Vagina (tissue), 2 donors: ENCODE measurements at regions not wholly inside any gene's neighbourhood (a gene's known extent, or its start where the extent isn't known, plus 50 kb on each side); places are given as distances from the start of the nearest gene placed in this dataset.

Experiments
- CTCF ChIP-seq, 3 experiments: fragments of 450-650 bp in 2 of 3; fragments of 200-600 bp in 1 of 3; sonication (generic) in 1 of 3; IDR thresholded peaks; one replicate each; pipeline ENCODE4 v1.5.1; 2017 to 2019; ENCODE audit warnings: antibody characterized with exemption in 3 of 3, mild to moderate bottlenecking in 2 of 3, moderate library complexity in 2 of 3
- POLR2A ChIP-seq, 2 donors: fragments of 450-650 bp; IDR thresholded peaks; one replicate each; pipeline ENCODE4 v1.6.1; 2017; ENCODE audit warnings: antibody characterized with exemption in 2 of 2, mild to moderate bottlenecking in 2 of 2, moderate library complexity in 2 of 2
- POLR2AphosphoS5 ChIP-seq, 2 donors: sonication (generic); formaldehyde crosslinking; IDR thresholded peaks; one replicate each; pipeline ENCODE4 v1.9.0; 2017; ENCODE audit warnings: antibody characterized with exemption in 2 of 2, mild to moderate bottlenecking in 2 of 2, low read depth in 1 of 2; ENCODE audit not compliant: insufficient read depth in 1 of 2

GRCh38 chr3:4062621-4063020 lies 240.5 kb upstream of the SETMAR start:
- TF ChIP-seq CTCF (IDR thresholded peaks at IDR 0.05) (no peak), POLR2AphosphoS5 (IDR thresholded peaks at IDR 0.05; ENCODE audit: insufficient read depth in 1 of 2, low read depth in 1 of 2) (no peak), POLR2A (IDR thresholded peaks at IDR 0.05) (no peak)
